Stimulated activated CD4-positive, alpha-beta T cell treated with anti-CD3 and anti-CD28 coated beads, Interleukin-4, amount 100 ng/mL, for 4 hours (primary cell): ENCODE measurements at regions not wholly inside any gene's neighbourhood (a gene's known extent, or its start where the extent isn't known, plus 50 kb on each side); places are given as distances from the start of the nearest gene placed in this dataset.
A peak's percentile ranks its signal among the peaks of the same experiment; 100 is the strongest.

Experiments
- DNase-seq, 2 experiments: peaks; one replicate each; pipeline ENCODE4 v3.0.0-alpha.2; 2020

DNA sequence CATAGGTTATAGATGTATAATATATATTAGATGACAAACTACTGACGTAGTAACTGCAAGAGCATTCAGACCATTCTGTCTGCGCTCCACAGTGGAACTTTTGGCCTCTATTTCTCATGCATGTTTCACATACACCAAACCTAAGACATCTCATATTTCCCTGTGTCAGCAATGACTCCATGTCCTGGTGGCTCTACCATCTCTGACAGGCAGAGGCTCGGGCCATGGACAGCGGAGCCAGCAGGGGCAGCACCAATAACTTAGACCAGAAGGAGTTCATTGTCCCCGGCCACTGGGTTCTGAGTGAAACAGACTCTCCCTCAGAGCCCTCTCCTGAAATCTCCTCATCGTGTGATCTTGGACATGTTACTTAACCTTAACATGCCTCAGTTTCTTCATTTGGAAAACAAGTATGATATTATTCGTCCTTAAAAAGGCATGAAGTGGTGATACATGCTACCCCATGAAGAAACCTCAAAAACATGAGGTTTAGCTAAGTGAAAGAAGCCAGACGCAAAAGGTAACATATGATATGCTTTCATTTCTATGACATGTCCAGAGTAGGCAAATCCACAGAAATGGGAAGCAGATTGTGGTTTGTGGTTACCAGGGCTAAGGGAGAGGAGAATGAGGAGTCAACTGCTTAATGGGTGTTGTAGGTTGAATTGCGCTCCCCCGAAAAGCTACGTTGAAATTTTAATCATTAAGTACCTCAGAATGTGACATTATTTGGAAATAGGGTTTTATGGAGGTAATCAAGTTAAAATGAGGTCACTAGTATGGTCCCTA, 564.0 kb upstream of the JARID2 start:
- no peak for DNase-seq

DNA sequence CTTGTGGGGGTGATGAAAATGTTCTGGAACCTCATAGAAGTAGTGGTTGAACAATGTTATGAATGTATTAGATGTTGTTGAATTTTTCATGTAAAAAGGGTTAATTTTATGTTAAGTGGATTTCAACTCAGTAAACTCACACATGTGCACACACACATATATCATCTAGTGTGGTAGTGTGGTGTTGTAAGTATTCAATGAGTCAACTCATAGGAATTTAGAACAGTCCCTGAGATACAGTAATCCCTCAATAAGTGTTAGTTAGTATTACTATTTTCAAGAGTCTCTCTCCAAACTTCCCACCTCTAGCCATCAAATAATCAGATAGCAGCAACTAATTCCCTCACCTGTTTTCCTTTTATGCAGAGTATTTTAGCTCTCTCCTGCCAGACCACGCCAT, 563.1 kb upstream of the JARID2 start:
- DNase-seq: no peak

DNA sequence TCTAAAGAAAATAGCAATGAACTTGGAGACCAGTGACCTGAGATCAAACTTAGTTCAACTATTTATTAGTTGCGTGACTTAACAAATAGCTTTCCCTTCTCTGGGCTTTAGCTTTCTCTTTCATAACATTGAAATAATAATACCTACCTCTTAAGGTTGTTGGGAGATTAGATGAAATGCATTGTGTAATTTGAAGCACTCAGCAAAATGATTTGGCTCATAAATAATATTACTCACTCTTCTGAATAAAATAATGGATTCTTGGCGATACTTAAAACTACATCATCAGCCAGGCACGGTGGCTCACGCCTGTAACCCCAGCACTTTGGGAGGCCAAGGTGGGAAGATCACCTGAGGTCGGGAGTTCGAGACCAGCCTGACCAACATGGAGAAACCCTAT, 556.2 kb upstream of the JARID2 start:
- DNase-seq: no peak

DNA sequence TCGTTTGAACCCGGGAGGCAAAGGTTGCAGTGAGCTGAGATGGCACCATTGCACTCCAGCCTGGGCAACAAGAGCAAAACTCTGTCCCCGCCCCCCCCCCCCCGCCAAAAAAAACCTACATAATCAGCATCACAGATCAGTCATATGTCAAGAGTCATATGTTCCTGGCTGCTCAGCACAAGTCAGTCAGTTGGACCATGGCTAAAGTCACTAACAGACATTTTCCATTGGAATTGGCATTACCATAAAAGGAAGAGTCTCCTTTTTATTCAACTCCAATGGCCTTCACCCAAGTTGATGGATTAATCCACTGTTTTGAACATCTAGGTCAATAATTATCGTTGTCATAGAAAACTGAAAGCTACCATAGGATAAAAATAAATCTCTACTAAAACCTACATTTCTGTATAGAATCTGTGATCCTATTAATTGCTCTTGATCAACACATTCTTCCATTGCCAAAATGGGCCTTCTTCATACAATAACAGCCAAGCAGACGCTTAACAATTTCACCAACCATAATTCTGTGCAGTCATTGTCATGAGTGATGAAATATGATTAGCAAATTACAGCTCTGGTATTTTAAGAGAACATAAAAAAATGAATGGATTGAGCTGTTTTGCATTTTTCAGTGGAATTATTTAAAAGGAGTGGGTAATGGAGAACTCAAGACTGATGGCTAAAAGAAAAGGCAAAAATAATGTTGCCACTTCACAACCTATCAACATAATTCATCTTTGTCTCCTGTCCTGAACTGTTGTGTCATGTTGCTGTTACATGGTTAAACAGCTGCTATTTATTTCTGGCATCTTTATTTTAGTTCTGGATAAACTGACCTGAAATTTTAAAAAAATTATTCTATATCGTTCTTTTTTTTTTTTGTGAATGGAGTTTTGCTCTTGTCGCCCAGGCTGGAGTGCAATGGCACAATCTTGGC, 555.5 kb upstream of the JARID2 start:
- DNase-seq: no peak

DNA sequence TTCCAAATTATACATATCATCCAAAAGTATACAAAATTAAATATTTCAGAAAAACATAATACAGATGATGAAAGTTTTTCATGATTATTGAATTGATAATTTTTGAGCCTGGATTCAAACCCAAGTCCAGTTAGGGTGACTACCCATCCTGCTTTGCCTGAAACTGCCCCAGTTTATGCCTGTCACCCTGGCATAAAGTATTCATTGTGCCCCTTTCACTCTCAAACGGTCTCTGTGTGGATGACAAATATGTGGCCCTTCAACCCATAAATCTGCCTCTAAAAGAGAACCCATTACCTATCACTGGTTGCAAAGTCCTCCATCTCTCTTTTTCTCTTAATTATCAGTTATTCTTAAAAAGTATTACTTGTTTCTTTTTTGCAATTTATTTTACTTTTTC, 553.7 kb upstream of the JARID2 start:
- DNase-seq: no peak

DNA sequence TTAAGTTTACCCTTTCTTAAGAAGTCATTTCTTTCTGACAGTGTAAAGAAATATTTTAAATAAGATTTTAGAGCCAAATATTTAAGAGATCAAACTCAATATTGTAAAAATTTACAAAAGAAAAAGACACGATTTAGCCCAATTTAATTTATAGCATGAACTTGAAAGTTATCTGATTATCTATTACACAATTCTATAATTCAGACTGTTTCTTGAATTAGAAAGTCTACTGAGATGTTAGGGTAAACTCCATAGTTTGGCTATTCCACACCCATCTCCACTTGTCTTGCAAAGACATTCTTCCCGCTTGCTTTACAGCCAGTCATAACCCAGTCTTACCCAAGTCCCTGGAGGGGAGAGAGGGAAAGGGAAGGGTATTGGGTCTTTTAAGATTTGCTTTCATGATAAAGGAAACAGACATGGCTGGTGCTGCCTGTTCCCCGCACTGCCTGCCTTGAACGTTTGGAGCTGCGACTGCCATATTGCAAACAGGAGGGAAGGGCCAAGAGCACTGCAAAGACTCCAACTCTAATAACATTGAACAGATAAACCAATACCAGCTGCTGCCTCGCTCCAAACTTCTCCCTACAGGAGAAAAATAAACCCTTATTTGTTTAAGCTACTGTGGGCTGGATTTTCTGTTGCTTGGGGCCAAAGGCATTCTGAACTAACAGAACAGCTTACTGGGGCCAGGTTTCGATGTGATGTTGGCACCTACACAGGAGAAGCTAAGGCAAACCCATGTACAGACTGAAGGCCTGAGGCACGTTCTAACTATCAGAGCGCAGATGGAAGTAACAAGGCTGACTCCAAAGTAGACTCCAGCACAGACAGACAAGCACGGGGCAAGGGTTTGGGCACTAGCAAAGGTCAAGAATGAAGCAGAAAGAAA, 552.3 kb upstream of the JARID2 start:
- no peak for DNase-seq

DNA sequence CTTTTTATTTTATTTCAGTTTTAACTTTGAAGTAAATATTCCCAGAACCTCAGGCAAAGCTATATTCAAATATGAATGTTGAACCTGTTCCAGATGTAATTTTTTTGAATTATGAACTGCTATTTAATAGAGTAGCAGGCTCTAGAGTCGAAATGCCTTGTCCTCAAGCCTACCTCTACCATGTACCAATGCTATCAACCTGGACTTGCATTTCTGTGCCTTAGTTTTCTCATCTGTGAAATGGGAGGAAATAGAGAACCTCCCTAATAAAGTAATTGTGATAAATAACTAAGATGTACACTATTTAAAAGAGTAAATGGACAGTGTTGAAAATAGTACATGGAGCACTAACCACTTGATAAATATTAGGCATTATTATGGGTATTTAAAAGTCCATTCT, 551.6 kb upstream of the JARID2 start:
- no peak for DNase-seq

DNA sequence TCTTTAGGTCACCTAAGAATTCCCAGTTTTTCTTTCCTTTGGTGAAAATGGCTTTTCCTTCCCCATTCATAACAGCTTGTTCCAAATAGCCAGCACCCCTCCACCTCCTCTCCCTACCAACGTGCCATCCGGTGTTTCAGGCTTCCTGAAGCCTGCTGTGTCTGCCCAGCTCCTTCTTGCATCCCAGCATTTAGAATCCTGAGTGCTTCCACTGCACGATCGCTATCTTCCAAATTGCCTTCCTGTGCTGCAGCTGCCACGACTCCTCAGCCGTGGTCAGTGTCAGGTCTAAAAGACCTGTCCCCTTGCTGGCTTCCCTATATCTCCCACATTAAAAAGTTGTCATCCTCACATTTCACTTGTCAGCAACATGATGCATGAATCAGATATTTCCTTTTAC, 550.3 kb upstream of the JARID2 start:
- DNase-seq: no peak

DNA sequence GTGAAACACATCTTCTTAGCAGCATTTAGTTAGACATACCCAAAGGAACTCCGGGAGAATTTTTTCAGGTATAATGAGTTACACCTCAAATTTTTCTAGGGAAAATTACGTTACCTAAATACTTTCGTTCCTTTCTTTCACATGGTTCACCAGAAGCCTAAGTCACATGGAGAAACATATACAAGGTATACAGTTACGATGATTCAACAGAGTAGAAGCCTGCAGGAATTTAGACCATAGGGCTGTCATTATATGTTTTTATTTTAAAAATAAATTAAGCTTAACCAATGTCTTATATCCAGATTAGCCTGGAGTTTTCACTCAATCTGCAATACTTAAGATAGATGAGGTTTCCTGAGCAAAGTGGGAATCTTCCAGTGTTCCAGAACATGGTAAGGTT, 549.5 kb upstream of the JARID2 start:
- no peak for DNase-seq

DNA sequence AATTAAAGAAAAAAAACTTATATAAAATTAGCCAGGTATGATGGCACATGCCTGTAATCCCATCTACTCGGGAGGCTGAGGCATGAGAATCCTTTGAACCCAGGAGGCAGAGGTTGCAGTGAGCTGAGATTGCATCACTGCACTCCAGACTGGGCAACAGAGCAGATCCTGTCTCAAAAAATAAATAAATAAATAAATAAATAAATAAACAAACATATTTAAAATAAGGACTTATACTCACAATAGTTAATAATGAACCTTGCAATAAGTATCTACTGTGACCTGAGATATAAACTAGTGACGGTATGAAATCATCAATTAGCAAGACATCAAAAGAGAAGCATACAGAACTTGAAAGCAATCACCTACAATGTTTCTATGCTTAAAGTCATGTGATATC, 548.4 kb upstream of the JARID2 start:
- no peak for DNase-seq

DNA sequence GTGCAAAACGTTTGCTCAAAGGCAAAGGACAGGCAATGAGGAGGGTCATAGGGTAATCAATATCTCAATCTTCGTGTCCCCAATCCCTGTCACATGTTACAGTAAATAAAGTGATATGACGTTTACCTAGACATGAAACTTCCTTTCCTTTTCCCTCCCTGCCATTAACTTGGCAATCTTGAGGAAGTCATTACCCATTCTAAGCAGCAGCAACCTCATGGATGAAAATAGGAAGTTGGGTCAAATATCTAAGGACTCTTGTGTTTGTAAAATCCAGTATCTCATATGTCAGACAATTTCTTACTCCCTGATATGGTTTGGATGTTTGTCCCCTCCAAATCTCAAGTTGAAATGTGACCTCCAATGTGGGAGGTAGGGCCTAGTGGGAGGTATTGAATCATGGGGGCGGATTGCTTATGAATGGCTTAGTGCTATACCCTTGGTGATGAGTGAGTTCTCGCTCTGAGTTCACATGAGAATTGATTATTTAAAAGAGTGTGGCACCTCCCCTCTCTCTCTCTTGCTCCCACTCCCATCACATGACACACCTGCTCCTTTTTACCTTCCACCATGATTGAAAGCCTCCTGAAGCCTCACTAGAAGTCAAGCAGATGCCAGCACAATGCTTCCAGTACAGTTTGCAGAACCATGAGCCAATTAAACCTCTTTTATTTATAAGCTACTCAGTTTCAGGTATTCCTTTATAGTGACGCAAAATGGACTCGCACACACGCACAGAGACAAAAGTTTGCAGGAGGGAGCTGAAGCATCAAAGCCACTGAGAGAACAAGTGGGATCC, 545.9 kb upstream of the JARID2 start:
- DNase-seq: no peak

DNA sequence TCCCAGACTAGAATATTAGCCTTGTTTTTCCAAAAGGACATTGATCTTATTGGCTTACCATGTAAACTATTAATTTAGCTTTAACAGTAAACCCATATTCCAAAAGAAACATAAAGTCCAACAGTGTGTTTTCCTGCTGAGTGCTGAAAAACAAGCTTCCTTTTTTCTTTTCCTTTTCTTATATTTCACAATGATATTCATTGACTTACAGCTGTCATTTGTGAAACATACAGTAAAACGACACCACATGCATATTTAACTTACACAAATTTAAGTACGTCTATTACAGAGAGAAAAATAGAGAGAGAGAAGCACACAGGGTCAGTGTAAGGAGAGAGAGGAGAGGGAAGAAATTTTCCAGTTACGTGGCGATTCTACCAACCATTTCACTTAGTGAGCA, 543.9 kb upstream of the JARID2 start:
- no peak for DNase-seq

DNA sequence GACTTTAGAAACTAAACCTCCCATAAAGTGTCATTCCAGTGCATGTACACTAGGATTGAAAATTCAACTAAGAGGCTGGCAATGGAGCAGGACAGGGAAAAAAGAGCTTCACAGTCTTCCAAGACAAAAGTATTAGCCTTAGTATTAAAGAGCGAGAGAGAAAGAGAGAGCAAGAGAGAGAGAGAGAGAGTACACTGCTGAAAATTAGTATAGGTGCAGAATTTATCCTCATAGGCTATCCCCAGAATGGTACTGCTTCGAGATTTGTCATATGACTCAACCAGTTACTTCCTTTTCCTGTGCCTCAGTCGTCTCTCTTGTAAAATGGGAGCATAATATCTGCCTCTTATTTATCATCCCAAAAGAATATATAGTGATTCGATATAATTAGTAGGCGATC, 543.2 kb upstream of the JARID2 start:
- no peak for DNase-seq

DNA sequence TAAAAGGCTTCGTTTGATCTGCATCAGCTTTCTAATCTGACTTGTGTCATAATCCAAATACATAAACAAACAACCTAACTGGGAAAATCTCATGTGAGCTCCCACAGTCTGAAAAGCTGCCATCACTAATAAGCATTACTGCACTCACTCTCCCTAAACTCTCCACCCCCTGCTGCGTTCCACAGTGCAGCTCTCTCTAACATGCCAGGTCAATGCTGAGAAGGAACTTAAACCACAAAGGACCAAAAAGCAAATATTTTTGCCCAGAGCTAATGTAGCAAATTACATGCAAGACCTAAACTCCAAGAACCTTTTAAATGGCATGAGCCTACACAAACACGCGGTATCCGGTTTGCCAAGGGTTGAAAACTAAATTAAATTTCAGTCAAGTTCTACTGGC, 542.3 kb upstream of the JARID2 start:
- DNase-seq: no peak

DNA sequence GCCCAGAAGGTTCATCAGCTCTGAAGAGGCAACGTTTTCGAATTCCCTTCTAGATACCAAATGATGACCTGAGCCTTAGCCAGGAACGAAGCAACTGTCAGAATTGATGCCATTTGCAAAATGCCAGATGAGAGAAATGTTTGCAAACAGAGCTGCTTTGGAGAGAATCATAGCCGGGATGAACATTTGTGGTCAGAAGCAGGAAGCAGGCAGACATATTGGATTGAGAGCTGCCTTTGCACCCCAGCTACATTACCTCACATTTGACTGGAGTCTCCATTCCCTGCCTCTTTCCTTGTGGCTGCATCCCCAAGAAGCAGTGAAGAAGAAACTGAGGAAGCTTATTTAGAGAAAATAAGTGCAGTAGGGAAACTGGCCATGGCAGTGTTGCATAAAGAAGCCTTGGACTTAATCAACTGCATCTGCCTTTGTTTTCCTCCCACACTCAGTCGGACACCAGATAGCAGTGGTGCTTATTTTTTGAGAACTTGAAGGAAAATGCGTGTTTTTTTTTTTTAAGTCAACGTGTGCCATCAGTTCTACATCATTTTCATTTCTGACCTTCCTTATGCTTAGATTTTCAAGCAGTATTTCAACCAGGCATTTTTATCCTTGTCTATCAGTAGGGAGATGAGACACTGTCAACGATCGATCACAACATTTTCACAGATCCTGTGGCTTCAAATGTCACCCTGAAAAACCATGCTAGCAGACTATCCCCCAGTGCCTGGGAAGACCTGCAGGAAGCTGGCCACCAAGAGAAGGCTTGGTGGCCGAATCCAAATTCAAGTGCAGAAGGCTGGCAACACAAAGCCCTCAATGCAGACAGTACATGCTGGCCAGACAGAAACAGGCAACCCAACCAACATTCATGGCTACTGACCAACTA, 541.2 kb upstream of the JARID2 start:
- no peak for DNase-seq

DNA sequence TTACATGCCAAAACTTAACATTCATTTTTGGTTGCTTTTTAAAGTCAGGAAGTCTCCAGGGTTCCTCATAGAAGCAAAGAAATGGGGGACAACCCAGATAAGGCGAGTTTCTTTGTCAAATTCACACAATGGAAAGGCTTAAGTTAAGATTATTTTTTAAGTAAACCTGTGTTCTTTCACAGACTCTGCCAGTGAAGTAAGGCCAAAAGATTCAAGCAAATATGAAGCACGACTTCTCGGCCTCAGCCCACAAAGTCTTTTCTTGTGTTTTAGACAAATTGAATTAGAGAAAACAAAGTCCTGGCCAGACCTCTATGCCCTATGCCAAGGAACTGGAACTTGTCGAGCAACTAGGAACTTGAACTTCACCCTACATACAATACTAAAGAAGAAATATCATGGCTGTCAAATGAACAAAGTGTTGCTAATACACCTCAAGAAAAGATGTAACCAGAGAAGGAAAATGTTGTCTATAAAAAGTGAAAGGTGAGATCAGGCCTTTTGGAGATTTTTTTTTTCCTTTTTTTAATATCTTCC, 540.0 kb upstream of the JARID2 start:
- no peak for DNase-seq

DNA sequence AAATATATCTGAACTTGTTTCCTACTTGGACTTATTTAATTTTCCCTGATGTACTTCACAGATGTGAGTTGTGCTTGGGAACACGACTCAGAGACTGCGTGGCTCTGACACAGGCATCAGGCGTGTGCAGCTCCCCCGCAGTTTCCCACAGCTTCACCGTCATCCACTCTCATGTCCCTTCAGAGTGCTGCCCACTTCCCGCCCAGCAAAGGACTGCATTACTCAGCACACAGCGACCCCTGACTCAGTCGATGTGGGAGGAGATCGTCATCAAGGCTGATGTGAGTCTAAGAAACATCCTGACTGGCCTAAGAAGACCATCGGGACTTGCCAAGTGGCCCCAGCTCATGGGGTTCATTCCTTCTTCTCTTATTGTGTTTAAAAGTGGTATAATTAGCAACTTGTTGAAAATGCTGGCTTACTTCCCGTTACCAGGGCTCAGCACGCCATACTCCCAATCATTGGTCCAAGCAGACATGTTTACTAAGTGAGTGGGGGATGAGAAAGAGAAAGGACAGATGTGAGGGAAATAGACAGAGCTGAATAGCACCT, 539.4 kb upstream of the JARID2 start:
- peak; percentile 57 to 87 for DNase-seq

DNA sequence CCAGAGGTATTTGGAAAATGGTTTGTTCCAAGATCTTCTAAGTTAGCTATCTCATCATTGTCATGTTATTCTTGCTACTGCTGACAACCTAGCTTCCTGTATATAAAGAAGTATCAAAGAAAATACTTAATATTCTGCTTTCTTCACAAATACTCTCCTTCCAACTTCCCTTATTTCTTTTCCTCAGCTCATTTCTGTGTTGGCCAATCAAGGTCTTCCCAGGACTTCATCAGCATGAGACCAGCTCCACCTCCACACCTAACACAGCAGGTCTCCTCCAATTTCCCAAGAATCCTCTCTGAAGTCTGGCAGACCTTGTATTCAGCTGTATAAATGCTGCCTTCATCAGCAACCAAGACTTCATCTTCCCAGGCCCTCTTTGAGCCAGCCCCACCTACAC, 538.6 kb upstream of the JARID2 start:
- DNase-seq: no peak

DNA sequence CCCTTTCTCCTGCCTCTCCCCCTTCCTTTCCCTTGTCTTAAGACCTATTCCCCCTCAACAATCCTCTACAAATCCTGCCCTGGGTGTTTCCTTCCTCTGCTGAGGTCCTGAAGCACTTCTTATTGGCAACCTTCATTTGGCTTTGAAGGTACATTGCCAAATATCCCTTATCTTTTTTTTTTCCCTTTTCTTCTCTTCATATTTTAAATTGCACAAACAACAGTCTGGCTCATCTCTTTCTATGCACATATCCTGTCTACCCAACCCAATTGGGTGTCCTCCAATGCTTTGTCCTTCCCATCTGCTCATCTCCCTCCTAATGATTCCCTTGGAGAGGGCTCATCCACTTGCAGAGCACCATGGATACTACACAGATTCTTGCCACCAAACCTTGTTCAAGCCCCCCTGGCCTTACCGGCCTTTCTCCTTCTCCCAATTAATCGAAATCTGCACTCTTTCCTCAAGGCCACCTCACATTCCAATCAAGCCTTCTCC, 537.9 kb upstream of the JARID2 start:
- DNase-seq: no peak

DNA sequence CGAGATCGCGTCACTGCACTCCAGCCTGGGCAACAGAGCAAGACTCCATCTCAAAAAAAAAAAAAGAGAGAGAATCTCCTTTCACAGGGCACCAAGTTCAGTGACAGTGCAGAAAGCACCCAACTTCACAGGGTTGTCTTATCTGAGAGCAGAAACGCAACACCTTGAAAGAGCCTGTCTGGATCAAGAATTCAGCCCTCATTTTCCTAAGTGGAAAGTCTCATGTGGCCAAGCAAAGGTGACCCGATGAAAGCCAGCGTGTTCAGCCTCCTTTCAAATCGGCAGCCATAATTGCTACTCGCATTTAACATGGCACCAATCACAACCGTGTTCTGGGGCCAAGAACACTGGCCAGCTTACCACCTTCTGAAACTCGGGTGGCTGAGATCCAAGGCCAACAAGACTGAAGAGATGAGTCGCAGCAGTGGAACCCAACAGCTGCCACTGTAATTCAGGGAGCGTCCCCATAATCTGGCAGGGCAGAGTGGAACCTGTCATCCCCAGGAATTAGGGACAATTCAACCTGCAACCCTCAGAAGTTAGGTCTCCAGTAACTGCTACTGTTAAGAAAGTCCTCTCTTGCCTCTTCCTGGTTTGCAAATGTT, 536.7 kb upstream of the JARID2 start:
- no peak for DNase-seq
